OCI-LY1 (cell line): ENCODE measurements at regions not wholly inside any gene's neighbourhood (a gene's known extent, or its start where the extent isn't known, plus 50 kb on each side); places are given as distances from the start of the nearest gene placed in this dataset.

Source experiments
- H2AFZ ChIP-seq: fragments of 200-600 bp; sonication (generic), shearing (Covaris generic); 2 replicates; pipeline ENCODE4 v1.6.0; 2014; ENCODE audit warnings: antibody characterized with exemption, mild to moderate bottlenecking, low read length
- H3F3A ChIP-seq: fragments of 200-600 bp; sonication (generic), shearing (Covaris generic); 2 replicates; pipeline ENCODE4 v1.6.0; 2014; ENCODE audit warnings: mild to moderate bottlenecking, antibody characterized with exemption, low read length, moderate library complexity; ENCODE audit not compliant: insufficient read depth
- H3K27ac ChIP-seq: fragments of 200-600 bp; sonication (generic); 2 replicates; pipeline ENCODE4 v1.5.1; 2014; ENCODE audit warnings: low read length, mixed run types, mild to moderate bottlenecking, low read depth; ENCODE audit not compliant: poor library complexity, severe bottlenecking
- H3K27me3 ChIP-seq: fragments of 200-600 bp; sonication (generic); 2 replicates; pipeline ENCODE4 v1.6.0; 2014; ENCODE audit warnings: antibody characterized with exemption, mild to moderate bottlenecking, low read length, moderate library complexity; ENCODE audit not compliant: insufficient read depth
- H3K36me3 ChIP-seq: fragments of 200-600 bp; sonication (generic); 2 replicates; pipeline ENCODE4 v1.6.1; 2014; ENCODE audit warnings: mild to moderate bottlenecking, antibody characterized with exemption, low read length, moderate library complexity, mixed read lengths; ENCODE audit not compliant: insufficient read depth
- H3K4me1 ChIP-seq: fragments of 200-600 bp; sonication (generic); 2 replicates; pipeline ENCODE4 v1.5.1; 2014; ENCODE audit warnings: mild to moderate bottlenecking, low read length, moderate library complexity; ENCODE audit not compliant: insufficient read depth, severe bottlenecking
- H3K4me2 ChIP-seq: fragments of 200-600 bp; sonication (generic), shearing (Covaris generic); 2 replicates; pipeline ENCODE4 v1.6.1; 2014; ENCODE audit warnings: low read length
- H3K4me3 ChIP-seq: fragments of 200-600 bp; sonication (generic); 2 replicates; pipeline ENCODE4 v1.5.1; 2014; ENCODE audit warnings: low read length, low read depth, mild to moderate bottlenecking, mixed read lengths; ENCODE audit not compliant: poor library complexity, severe bottlenecking
- H3K79me2 ChIP-seq: fragments of 200-600 bp; shearing (Covaris generic); 2 replicates; pipeline ENCODE4 v1.6.1; 2016; ENCODE audit warnings: mixed run types, low read length, mixed read lengths; ENCODE audit not compliant: insufficient read depth
- H3K9ac ChIP-seq: fragments of 200-600 bp; sonication (generic), shearing (Covaris generic); 2 replicates; pipeline ENCODE4 v1.6.1; 2014; ENCODE audit warnings: mild to moderate bottlenecking, low read length, mixed read lengths
- H3K9me2 ChIP-seq: fragments of 200-600 bp; sonication (generic), shearing (Covaris generic); 2 replicates; pipeline ENCODE4 v1.6.1; 2014; ENCODE audit warnings: low read depth, mild to moderate bottlenecking, low read length, mixed read lengths
- H3K9me3 ChIP-seq: fragments of 200-600 bp; shearing (Covaris generic); 2 replicates; pipeline ENCODE4 v1.6.1; 2014; ENCODE audit warnings: low read length, mixed read lengths
- H4K20me1 ChIP-seq: fragments of 200-600 bp; sonication (generic), shearing (Covaris generic); 2 replicates; pipeline ENCODE4 v1.6.0; 2016; ENCODE audit warnings: mild to moderate bottlenecking, low read length; ENCODE audit not compliant: insufficient read depth
- CTCF ChIP-seq: fragments of 200-600 bp; sonication (generic), shearing (Covaris generic); IDR thresholded peaks from 2 replicates; pipeline ENCODE4 v1.5.1; 2017; ENCODE audit warnings: mild to moderate bottlenecking, antibody characterized with exemption, low read length, moderate library complexity, mixed read lengths
- EZH2 ChIP-seq: fragments of 200-600 bp; sonication (generic), shearing (Covaris generic); IDR thresholded peaks from 2 replicates; pipeline ENCODE4 v1.8.0; 2017; ENCODE audit warnings: borderline replicate concordance, mixed run types, mild to moderate bottlenecking, antibody characterized with exemption, low read length, moderate library complexity, mixed read lengths

- no peak overlapping the region for H3K4me3 ChIP-seq
- no peaks in the 10 kb centered on the region for H3K36me3 ChIP-seq
- H2AFZ ChIP-seq, result no peak overlapping the region
- H3K79me2 ChIP-seq, result no peaks in the 10 kb centered on the region
- no peaks in the 10 kb centered on the region for H3F3A ChIP-seq
- H3K27ac ChIP-seq, result no peak overlapping the region
- no peaks in the 10 kb centered on the region for H3K27me3 ChIP-seq
- H3K9ac ChIP-seq, result no peak overlapping the region
- TF ChIP-seq EZH2, result no peak
- no peak for TF ChIP-seq CTCF
- H3K9me2 ChIP-seq, result no peaks in the 10 kb centered on the region
- H3K9me3 ChIP-seq, result no peaks in the 10 kb centered on the region
- no peaks in the 10 kb centered on the region for H4K20me1 ChIP-seq
- no peaks in the 10 kb centered on the region for H3K4me1 ChIP-seq
- no peak overlapping the region for H3K4me2 ChIP-seq
Measured at GRCh38 chr11:27192184-27192583, 151.6 kb downstream of the BBOX1 start.

- no peak overlapping the region for H3K9ac ChIP-seq
- no peaks in the 10 kb centered on the region for H3K79me2 ChIP-seq
- TF ChIP-seq CTCF (no peak), EZH2 (no peak)
- H4K20me1 ChIP-seq, result no peaks in the 10 kb centered on the region
- H3K27ac ChIP-seq, result no peak overlapping the region
- no peak overlapping the region for H3K4me3 ChIP-seq
- H3K4me1 ChIP-seq, result no peaks in the 10 kb centered on the region
- no peak overlapping the region for H2AFZ ChIP-seq
- no peaks in the 10 kb centered on the region for H3K36me3 ChIP-seq
- H3K9me2 ChIP-seq, result no peaks in the 10 kb centered on the region
- H3F3A ChIP-seq, result no peaks in the 10 kb centered on the region
- H3K27me3 ChIP-seq, result no peaks in the 10 kb centered on the region
- H3K9me3 ChIP-seq, result no peaks in the 10 kb centered on the region
- no peak overlapping the region for H3K4me2 ChIP-seq
Measured at GRCh38 chr11:27191639-27192038, 151.0 kb downstream of the BBOX1 start.

GRCh38 chr11:27188696-27189095, 148.1 kb downstream of the BBOX1 start:
- no peaks in the 10 kb centered on the region; the same call in 1 of the 2 replicates for H3K27me3 ChIP-seq
- no peak overlapping the region for H3K27ac ChIP-seq
- H4K20me1 ChIP-seq, result no peaks in the 10 kb centered on the region
- no peak overlapping the region for H2AFZ ChIP-seq
- H3K4me1 ChIP-seq, result no peaks in the 10 kb centered on the region
- H3F3A ChIP-seq, result no peaks in the 10 kb centered on the region
- no peak overlapping the region for H3K4me2 ChIP-seq
- no peak for TF ChIP-seq EZH2
- TF ChIP-seq CTCF, result no peak
- H3K9me3 ChIP-seq, result no peaks in the 10 kb centered on the region
- H3K9me2 ChIP-seq, result no peaks in the 10 kb centered on the region
- no peak overlapping the region for H3K4me3 ChIP-seq
- no peak overlapping the region for H3K9ac ChIP-seq
- H3K36me3 ChIP-seq, result no peaks in the 10 kb centered on the region
- H3K79me2 ChIP-seq, result no peaks in the 10 kb centered on the region
